Left lung (tissue), 4 donors: ENCODE measurements at regions not wholly inside any gene's neighbourhood (a gene's known extent, or its start where the extent isn't known, plus 50 kb on each side); places are given as distances from the start of the nearest gene placed in this dataset.

Experiments
- ATAC-seq: fragments of 200-7000 bp; cut with Tn5 transposase; one replicate; pipeline ENCODE4 v1.9.1; 2020; ENCODE audit warnings: moderate library complexity
- DNase-seq, 4 donors: peaks; one replicate each; pipeline ENCODE4 v3.0.0-alpha.2; 2013 to 2020
- H3K27ac ChIP-seq, 2 donors: fragments of 200-600 bp; sonication (generic) in 1 of 2; one replicate each; pipeline versions ENCODE4 v1.5.0 to v1.8.0; 2020 to 2021
- H3K27me3 ChIP-seq, 2 donors: fragments of 200-600 bp; sonication (generic) in 1 of 2; one replicate each; pipeline versions ENCODE4 v1.5.0 to v1.8.0; 2020 to 2021
- H3K36me3 ChIP-seq, 2 donors: fragments of 200-600 bp; sonication (generic) in 1 of 2; one replicate each; pipeline versions ENCODE4 v1.5.0 to v1.8.0; 2020 to 2021
- H3K4me1 ChIP-seq, 2 donors: fragments of 200-600 bp; one replicate each; pipeline ENCODE4 v1.8.0; 2021
- H3K4me3 ChIP-seq, 2 donors: fragments of 200-600 bp; sonication (generic) in 1 of 2; one replicate each; pipeline versions ENCODE4 v1.5.0 to v1.8.0; 2020 to 2021; ENCODE audit warnings: mild to moderate bottlenecking in 1 of 2
- H3K9me3 ChIP-seq, 2 donors: fragments of 200-600 bp; sonication (generic) in 1 of 2; one replicate each; pipeline versions ENCODE4 v1.5.0 to v1.8.0; 2020 to 2021
- CTCF ChIP-seq, 2 donors: fragments of 200-600 bp; sonication (generic) in 1 of 2; IDR thresholded peaks; one replicate each; pipeline versions ENCODE4 v1.5.0 to v1.8.0; 2021; ENCODE audit warnings: antibody characterized with exemption in 2 of 2
- intact Hi-C, 2 donors: fragments of 100-400 bp; cut with DNase I; formaldehyde crosslinking; loops; one replicate each; pipeline versions ENCODE4 v1.11.2 to v1.14.2; 2022
- donor health status: DM: no; HTN: yes; CAD: no.
- donor health status: DM: no; HTN: no; CAD: no.

- no peak overlapping the region for H3K27ac ChIP-seq
- H3K36me3 ChIP-seq: no peaks in the 10 kb centered on the region
- ATAC-seq (no peak), DNase-seq (no peak)
- H3K27me3 ChIP-seq: no peaks in the 10 kb centered on the region
- no peaks in the 10 kb centered on the region for H3K9me3 ChIP-seq
- no peak for TF ChIP-seq CTCF (IDR thresholded peaks at IDR 0.05)
- no peaks in the 10 kb centered on the region for H3K4me1 ChIP-seq
- no peak overlapping the region for H3K4me3 ChIP-seq
- intact Hi-C loops: no loop called here
Measured at GRCh38 chr4:159777689-159778088, 674.8 kb downstream of the RAPGEF2 start.

GRCh38 chr4:159778298-159778697 lies 675.4 kb downstream of the RAPGEF2 start:
- ATAC-seq (no peak), DNase-seq (no peak)
- Histone ChIP-seq H3K9me3 (no peaks in the 10 kb centered on the region), H3K36me3 (no peaks in the 10 kb centered on the region), H3K27ac (no peak overlapping the region), H3K4me3 (no peak overlapping the region), H3K27me3 (no peaks in the 10 kb centered on the region), H3K4me1 (no peaks in the 10 kb centered on the region)
- intact Hi-C loops: no loop called here
- no peak for TF ChIP-seq CTCF (IDR thresholded peaks at IDR 0.05)

DNA sequence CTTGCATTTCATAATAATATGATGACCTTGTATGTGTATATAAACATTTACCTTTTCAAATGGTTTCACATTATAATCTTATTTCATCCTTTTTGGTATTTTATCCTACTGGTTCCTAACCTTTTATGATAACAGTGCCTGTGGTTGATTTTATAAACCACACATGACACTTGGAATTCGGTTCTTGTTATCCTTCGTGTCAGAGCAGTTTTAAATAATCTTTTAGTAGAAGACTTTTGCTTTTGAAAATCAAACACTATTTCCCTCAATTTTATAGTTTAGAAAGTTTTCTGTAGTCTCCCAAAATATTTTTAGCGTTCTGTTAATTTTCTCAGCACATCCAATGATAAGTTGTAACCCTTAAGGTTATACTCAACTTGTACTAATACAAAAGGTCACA lies 676.8 kb downstream of the RAPGEF2 start:
- no peaks in the 10 kb centered on the region for H3K9me3 ChIP-seq
- no peak overlapping the region for H3K4me3 ChIP-seq
- ATAC-seq: no peak
- TF ChIP-seq CTCF (IDR thresholded peaks at IDR 0.05): no peak
- no peaks in the 10 kb centered on the region for H3K4me1 ChIP-seq
- no peaks in the 10 kb centered on the region for H3K36me3 ChIP-seq
- H3K27ac ChIP-seq: no peak overlapping the region
- no peaks in the 10 kb centered on the region for H3K27me3 ChIP-seq
- no peak for DNase-seq
- intact Hi-C loops: no loop called here

- Histone ChIP-seq H3K4me1 (no peaks in the 10 kb centered on the region), H3K9me3 (no peaks in the 10 kb centered on the region), H3K36me3 (no peaks in the 10 kb centered on the region), H3K27ac (no peak overlapping the region), H3K27me3 (no peaks in the 10 kb centered on the region), H3K4me3 (no peak overlapping the region)
- DNase-seq (no peak), ATAC-seq (no peak)
- TF ChIP-seq CTCF (IDR thresholded peaks at IDR 0.05): no peak
- intact Hi-C loops: no loop called here
Measured at GRCh38 chr4:159780196-159780922, 677.5 kb downstream of the RAPGEF2 start.

GRCh38 chr4:159787901-159788300 lies 685.0 kb downstream of the RAPGEF2 start:
- no peak overlapping the region for H3K27ac ChIP-seq
- DNase-seq: no peak
- H3K27me3 ChIP-seq: no peaks in the 10 kb centered on the region
- no peaks in the 10 kb centered on the region for H3K9me3 ChIP-seq
- no peaks in the 10 kb centered on the region for H3K4me1 ChIP-seq
- no peak for TF ChIP-seq CTCF (IDR thresholded peaks at IDR 0.05)
- ATAC-seq: no peak
- intact Hi-C loops: no loop called here
- no peak overlapping the region for H3K4me3 ChIP-seq
- no peaks in the 10 kb centered on the region for H3K36me3 ChIP-seq
